ENCODE measurements at regions not wholly inside any gene's neighbourhood (a gene's known extent, or its start where the extent isn't known, plus 50 kb on each side); places are given as distances from the start of the nearest gene placed in this dataset.

DNA sequence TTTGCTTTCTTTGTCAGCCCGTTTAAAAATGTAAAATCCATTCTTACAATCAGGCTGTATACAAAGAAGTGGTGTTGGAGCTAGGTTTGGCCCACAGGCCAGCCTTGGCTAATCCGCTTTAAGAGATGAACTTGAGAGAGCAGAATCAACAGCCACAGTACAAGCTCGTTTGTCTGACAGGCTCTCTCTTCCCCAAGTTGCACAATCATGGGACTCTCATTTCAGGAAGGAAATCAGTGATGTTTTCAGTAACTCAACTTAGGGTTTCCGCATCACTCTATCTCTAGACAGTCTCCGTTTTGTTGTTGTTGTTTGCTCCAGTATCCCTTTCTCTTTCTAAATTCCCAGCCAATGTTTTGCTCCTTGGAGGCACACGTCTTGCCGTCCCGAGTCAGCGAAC, 582.0 kb upstream of the MKI67 start:
- TF ChIP-seq, protein P1, sequence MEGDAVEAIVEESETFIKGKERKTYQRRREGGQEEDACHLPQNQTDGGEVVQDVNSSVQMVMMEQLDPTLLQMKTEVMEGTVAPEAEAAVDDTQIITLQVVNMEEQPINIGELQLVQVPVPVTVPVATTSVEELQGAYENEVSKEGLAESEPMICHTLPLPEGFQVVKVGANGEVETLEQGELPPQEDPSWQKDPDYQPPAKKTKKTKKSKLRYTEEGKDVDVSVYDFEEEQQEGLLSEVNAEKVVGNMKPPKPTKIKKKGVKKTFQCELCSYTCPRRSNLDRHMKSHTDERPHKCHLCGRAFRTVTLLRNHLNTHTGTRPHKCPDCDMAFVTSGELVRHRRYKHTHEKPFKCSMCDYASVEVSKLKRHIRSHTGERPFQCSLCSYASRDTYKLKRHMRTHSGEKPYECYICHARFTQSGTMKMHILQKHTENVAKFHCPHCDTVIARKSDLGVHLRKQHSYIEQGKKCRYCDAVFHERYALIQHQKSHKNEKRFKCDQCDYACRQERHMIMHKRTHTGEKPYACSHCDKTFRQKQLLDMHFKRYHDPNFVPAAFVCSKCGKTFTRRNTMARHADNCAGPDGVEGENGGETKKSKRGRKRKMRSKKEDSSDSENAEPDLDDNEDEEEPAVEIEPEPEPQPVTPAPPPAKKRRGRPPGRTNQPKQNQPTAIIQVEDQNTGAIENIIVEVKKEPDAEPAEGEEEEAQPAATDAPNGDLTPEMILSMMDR (conservative IDR thresholded peaks at IDR 0.05 in 1 of 2, IDR thresholded peaks at IDR 0.05 in 1 of 2; ENCODE audit: extremely low read depth in 1 of 2, insufficient read depth in 1 of 2, low read depth in 1 of 2, low read length in 2 of 2) = no peak
- TF ChIP-seq EZH2 (IDR thresholded peaks at IDR 0.05; ENCODE audit: borderline replicate concordance, low read length) = no peak

All from mammary epithelial cell (primary cell).